ENCODE measurements at regions not wholly inside any gene's neighbourhood (a gene's known extent, or its start where the extent isn't known, plus 50 kb on each side); places are given as distances from the start of the nearest gene placed in this dataset.

DNA sequence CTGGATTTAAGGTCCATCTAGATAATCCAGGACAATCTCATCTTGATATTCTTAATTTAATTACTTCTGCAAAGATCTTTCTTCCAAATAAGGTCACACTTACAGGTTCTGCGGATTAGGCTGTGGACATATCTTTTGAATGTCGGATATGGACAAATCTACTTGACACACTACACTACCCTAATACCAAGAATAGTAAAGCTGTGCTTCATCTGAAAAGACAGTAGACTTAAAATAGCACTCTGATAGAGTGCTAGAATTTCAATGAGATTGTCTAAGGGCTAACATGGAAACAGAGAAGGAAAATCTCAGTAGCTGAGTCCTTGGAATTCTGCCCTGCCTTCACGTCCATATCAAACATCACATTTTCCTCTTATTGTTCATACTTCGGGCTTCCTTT, 1238.0 kb downstream of the EPHA7 start:
- Histone ChIP-seq H3K9me3 (ENCODE audit: control insufficient read depth, insufficient read depth, low read depth, low read length) (no peaks in the 10 kb centered on the region), H3K36me3 (ENCODE audit: control insufficient read depth, insufficient read depth, low read length) (no peaks in the 10 kb centered on the region), H3K4me1 (ENCODE audit: control insufficient read depth, extremely low read depth, insufficient read depth, low read length) (no peaks in the 10 kb centered on the region), H3K4me2 (ENCODE audit: extremely low read depth, insufficient read depth, low read length) (no peak overlapping the region), H3K79me2 (ENCODE audit: control insufficient read depth, insufficient read depth, low read length) (no peaks in the 10 kb centered on the region), H3K27me3 (ENCODE audit: control insufficient read depth, insufficient read depth, low read length) (no peaks in the 10 kb centered on the region), H3K27ac (ENCODE audit: insufficient read depth, low read length) (no peak overlapping the region), H3K9ac (ENCODE audit: insufficient read depth, low read length) (no peak overlapping the region), H2AFZ (ENCODE audit: low read length) (no peak overlapping the region), H3K4me3 (replicated peaks in 1 of 4; ENCODE audit: control extremely low read depth in 1 of 4, insufficient read depth in 1 of 4, low read depth in 3 of 4, low read length in 4 of 4) (no peak overlapping the region), H4K20me1 (ENCODE audit: control insufficient read depth, extremely low read depth, insufficient read depth, low read length) (no peaks in the 10 kb centered on the region)
- TF ChIP-seq EZH2 (IDR thresholded peaks at IDR 0.05; ENCODE audit: low read length, missing control alignments): no peak
- TF ChIP-seq, protein P1, sequence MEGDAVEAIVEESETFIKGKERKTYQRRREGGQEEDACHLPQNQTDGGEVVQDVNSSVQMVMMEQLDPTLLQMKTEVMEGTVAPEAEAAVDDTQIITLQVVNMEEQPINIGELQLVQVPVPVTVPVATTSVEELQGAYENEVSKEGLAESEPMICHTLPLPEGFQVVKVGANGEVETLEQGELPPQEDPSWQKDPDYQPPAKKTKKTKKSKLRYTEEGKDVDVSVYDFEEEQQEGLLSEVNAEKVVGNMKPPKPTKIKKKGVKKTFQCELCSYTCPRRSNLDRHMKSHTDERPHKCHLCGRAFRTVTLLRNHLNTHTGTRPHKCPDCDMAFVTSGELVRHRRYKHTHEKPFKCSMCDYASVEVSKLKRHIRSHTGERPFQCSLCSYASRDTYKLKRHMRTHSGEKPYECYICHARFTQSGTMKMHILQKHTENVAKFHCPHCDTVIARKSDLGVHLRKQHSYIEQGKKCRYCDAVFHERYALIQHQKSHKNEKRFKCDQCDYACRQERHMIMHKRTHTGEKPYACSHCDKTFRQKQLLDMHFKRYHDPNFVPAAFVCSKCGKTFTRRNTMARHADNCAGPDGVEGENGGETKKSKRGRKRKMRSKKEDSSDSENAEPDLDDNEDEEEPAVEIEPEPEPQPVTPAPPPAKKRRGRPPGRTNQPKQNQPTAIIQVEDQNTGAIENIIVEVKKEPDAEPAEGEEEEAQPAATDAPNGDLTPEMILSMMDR (conservative IDR thresholded peaks at IDR 0.05 in 1 of 2, IDR thresholded peaks at IDR 0.05 in 1 of 2; ENCODE audit: low read depth in 1 of 2, low read length in 2 of 2): no peak
- DNase-seq (ENCODE audit: low read depth in 2 of 2): no peak

DNA sequence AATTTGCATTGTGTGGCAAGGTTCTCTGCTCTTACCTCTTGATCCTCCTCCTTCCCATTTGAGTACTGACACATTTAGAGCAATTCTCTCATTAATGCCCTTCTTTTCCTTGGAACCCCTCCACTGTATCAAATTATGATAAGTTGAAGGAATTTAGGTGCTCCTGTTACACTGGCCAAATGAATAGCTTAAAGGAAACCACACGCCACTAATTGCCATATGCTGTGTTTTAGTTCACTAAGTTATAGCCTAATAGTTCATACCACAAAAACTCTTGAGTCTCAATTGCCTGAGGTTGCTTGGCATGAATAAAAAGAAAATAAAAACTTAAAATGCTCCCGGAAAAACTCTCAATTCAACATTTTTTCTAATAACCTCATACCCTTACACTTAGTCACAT, 1239.3 kb downstream of the EPHA7 start:
- no peaks in the 10 kb centered on the region for H3K79me2 ChIP-seq (ENCODE audit: control insufficient read depth, insufficient read depth, low read length)
- no peaks in the 10 kb centered on the region for H3K9me3 ChIP-seq (ENCODE audit: control insufficient read depth, insufficient read depth, low read depth, low read length)
- no peaks in the 10 kb centered on the region for H3K4me1 ChIP-seq (ENCODE audit: control insufficient read depth, extremely low read depth, insufficient read depth, low read length)
- H2AFZ ChIP-seq (ENCODE audit: low read length): no peak overlapping the region
- H3K9ac ChIP-seq (ENCODE audit: insufficient read depth, low read length): no peak overlapping the region
- H4K20me1 ChIP-seq (ENCODE audit: control insufficient read depth, extremely low read depth, insufficient read depth, low read length): no peaks in the 10 kb centered on the region
- DNase-seq (ENCODE audit: low read depth in 2 of 2): no peak
- no peak overlapping the region for H3K4me2 ChIP-seq (ENCODE audit: extremely low read depth, insufficient read depth, low read length)
- no peaks in the 10 kb centered on the region for H3K27me3 ChIP-seq (ENCODE audit: control insufficient read depth, insufficient read depth, low read length)
- no peaks in the 10 kb centered on the region for H3K36me3 ChIP-seq (ENCODE audit: control insufficient read depth, insufficient read depth, low read length)
- H3K4me3 ChIP-seq (replicated peaks in 1 of 4; ENCODE audit: control extremely low read depth in 1 of 4, insufficient read depth in 1 of 4, low read depth in 3 of 4, low read length in 4 of 4): no peak overlapping the region
- no peak for TF ChIP-seq EZH2 (IDR thresholded peaks at IDR 0.05; ENCODE audit: low read length, missing control alignments)
- TF ChIP-seq, protein P1 (conservative IDR thresholded peaks at IDR 0.05 in 1 of 2, IDR thresholded peaks at IDR 0.05 in 1 of 2; ENCODE audit: low read depth in 1 of 2, low read length in 2 of 2): no peak
- H3K27ac ChIP-seq (ENCODE audit: insufficient read depth, low read length): no peak overlapping the region

DNA sequence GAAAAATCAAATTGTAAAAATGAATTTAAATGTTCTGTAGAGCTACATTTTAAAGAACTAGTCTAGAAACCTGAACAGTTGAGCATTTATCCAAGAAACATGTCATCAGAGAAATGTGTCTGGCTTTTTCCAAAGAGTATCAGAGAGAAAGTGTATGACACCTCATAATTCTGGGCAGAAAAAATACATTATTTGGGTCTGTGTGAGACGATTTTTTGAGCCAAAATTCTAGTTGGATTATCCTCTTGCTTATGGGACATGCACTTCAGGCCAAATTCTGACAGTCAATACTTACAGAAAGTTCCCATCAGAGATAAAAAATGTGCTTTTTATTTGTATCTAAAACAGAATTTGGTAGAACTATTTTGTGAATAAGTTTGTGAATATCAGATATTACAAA, 1242.7 kb downstream of the EPHA7 start:
- H3K79me2 ChIP-seq (ENCODE audit: control insufficient read depth, insufficient read depth, low read length): no peaks in the 10 kb centered on the region
- DNase-seq (ENCODE audit: low read depth in 2 of 2): no peak
- no peak overlapping the region for H3K9ac ChIP-seq (ENCODE audit: insufficient read depth, low read length)
- TF ChIP-seq EZH2 (IDR thresholded peaks at IDR 0.05; ENCODE audit: low read length, missing control alignments): no peak
- TF ChIP-seq, protein P1 (conservative IDR thresholded peaks at IDR 0.05 in 1 of 2, IDR thresholded peaks at IDR 0.05 in 1 of 2; ENCODE audit: low read depth in 1 of 2, low read length in 2 of 2): no peak
- no peaks in the 10 kb centered on the region for H4K20me1 ChIP-seq (ENCODE audit: control insufficient read depth, extremely low read depth, insufficient read depth, low read length)
- H3K4me1 ChIP-seq (ENCODE audit: control insufficient read depth, extremely low read depth, insufficient read depth, low read length): no peaks in the 10 kb centered on the region
- H3K9me3 ChIP-seq (ENCODE audit: control insufficient read depth, insufficient read depth, low read depth, low read length): no peaks in the 10 kb centered on the region
- no peak overlapping the region for H3K4me2 ChIP-seq (ENCODE audit: extremely low read depth, insufficient read depth, low read length)
- no peaks in the 10 kb centered on the region for H3K27me3 ChIP-seq (ENCODE audit: control insufficient read depth, insufficient read depth, low read length)
- no peak overlapping the region for H3K27ac ChIP-seq (ENCODE audit: insufficient read depth, low read length)
- no peak overlapping the region for H3K4me3 ChIP-seq (replicated peaks in 1 of 4; ENCODE audit: control extremely low read depth in 1 of 4, insufficient read depth in 1 of 4, low read depth in 3 of 4, low read length in 4 of 4)
- H3K36me3 ChIP-seq (ENCODE audit: control insufficient read depth, insufficient read depth, low read length): no peaks in the 10 kb centered on the region
- H2AFZ ChIP-seq (ENCODE audit: low read length): no peak overlapping the region

Data from fibroblast of lung (primary cell).